GM13976 (cell line): ENCODE measurements at regions not wholly inside any gene's neighbourhood (a gene's known extent, or its start where the extent isn't known, plus 50 kb on each side); places are given as distances from the start of the nearest gene placed in this dataset.

Experiments
- DNase-seq: peaks from one replicate; pipeline ENCODE4 v3.0.0; 2012; ENCODE audit warnings: low spot score
- in situ Hi-C: fragments of 300-500 bp; cut with MboI; formaldehyde crosslinking; loops from one replicate; pipeline ENCODE4 v1.12.0; 2022; ENCODE audit warnings: low sequenced_read_pairs, mixed read lengths, inconsistent platforms; ENCODE audit not compliant: unreplicated experiment
- TF ChIP-seq, protein P1 (sequence below): IDR thresholded peaks from 2 replicates; pipeline ENCODE4 v1.5.1; 2012; ENCODE audit warnings: borderline replicate concordance, mild to moderate bottlenecking; ENCODE audit not compliant: insufficient read depth; ENCODE audit errors: extremely low read depth, missing control alignments, control extremely low read depth

DNA sequence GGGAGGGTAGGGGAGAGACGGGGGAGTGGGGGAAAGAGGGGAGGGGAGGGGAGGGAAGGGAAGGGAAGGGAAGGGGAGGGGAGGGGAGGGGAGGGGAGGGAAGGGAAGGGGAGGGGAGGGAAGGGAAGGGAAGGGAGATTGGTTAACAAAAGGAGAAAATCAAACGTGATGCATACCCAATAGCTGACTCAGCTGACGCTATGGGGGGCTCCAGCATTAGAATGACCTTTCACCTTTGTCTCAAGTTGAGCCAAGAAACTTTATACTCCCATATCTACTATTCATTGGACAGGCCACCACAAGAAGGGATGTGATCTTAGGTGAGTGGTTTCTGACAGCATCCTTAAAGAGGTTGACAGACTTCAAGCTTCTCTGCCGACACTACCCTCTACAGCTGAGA lies 432.8 kb upstream of the CDH5 start:
- in situ Hi-C loops: no loop called here
- TF ChIP-seq, protein P1, sequence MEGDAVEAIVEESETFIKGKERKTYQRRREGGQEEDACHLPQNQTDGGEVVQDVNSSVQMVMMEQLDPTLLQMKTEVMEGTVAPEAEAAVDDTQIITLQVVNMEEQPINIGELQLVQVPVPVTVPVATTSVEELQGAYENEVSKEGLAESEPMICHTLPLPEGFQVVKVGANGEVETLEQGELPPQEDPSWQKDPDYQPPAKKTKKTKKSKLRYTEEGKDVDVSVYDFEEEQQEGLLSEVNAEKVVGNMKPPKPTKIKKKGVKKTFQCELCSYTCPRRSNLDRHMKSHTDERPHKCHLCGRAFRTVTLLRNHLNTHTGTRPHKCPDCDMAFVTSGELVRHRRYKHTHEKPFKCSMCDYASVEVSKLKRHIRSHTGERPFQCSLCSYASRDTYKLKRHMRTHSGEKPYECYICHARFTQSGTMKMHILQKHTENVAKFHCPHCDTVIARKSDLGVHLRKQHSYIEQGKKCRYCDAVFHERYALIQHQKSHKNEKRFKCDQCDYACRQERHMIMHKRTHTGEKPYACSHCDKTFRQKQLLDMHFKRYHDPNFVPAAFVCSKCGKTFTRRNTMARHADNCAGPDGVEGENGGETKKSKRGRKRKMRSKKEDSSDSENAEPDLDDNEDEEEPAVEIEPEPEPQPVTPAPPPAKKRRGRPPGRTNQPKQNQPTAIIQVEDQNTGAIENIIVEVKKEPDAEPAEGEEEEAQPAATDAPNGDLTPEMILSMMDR: no peak
- no peak for DNase-seq

DNA sequence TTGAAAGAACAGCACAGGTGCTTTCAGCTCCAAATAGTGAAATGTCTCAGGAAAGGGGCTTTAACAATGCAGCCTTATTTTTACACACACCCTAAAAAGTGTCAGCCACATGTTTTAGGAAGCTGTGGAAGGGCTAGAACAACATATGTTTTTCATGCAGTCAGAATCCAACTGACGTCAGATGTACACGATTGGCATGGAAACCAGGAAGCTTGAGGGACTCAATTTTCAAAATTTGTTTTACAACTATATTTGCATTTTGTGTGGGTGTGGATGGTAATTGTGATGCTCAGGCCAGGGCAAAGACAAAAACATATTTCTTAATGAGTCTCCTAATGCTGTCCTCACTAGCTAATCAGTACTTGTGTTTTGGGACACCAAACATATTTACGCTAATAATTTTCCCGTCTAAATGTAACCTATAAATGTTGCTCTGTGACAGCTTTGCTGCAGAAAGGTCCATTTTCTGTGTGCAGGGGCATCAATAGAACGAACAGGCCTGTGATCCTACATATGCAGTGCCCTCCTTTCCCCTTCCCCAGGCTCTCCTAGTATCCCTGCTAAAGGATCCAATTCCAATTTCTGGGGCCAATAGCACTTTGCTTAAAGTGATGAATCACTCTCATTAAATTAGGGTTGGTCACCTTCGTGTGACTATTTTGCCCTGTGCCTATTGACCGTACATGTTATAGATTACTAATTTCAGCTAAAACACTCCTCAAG lies 434.0 kb upstream of the CDH5 start:
- in situ Hi-C loops: no loop called here
- no peak for DNase-seq
- TF ChIP-seq, protein P1: no peak

DNA sequence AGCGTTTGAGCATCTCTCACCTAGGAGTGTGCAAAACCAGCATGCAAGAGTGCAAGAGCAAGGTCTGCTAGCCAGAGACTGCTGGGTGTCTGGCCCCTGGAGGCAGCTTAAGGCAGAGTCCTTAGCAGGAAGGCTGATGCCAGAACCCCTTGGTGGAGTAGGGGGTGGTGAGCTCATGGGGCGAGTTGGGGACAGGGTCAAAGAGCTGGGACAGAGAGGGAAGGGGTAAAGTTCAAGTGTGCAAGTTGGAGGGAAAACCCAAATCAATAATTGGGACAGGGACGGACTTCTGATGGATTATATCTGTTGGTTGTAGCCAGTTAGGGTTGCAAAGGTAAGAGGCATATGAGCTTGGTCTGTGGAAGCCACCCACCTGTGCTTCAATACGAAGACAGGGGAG lies 443.6 kb upstream of the CDH5 start:
- DNase-seq: no peak
- in situ Hi-C loops: no loop called here
- TF ChIP-seq, protein P1: no peak

DNA sequence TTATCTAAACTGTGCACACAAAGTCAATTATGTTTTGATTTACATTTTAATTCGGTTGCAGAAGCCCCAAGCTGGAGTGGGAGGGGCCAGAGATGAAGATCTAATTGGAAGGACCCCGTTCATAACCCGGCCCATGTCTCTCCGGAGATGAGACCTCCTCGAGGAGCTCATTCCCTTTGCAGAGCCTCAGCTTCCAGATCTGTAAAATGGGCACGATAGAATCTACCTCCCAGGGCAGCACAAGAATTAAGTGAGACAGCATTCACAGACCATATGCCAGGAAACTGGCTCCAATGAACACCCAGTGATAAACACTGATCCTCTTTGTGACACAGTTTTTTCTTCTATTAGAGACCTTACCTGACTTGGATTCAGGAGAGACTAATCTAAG lies 446.5 kb upstream of the CDH5 start:
- TF ChIP-seq, protein P1: no peak

DNA sequence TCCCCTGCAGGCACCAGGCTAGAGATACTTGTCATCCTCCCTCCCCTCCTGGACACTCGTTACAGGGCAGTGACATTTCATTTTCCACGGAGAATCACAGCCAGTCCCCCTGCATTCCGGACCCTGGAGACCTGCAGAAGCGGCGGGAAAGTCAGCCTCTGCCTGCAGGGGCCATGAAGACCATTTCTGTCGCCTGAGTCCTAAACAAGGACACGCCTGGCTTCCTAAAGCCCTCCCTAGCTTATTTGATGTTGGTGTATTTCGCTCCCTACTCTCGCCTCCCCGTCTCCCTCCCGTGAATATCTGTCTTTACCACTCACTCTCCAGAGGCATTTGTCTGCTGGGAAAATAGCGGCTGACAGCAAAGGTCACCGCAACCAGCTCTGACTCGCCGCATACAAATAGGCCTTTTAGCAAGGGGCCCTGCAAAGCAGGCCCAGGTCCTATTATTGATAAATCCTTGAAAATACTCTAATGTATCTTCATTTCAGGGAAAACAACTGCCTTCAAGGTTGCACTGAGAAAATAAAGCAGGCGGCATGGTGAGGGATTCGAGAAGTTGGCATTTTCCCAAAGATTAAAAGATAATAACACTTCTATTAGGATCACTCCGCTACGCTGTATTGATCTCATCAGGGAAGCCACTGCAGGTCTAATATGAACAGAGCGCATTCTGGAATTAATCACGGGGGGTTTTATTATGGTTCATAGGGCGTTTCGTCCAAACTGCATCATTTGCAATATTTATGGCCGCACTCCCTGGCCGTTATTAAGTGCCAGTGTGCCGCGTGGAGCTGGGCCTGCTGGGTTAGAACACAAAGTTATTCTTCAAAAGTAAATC lies 447.1 kb upstream of the CDH5 start:
- in situ Hi-C loops: no loop called here
- DNase-seq: no peak
- TF ChIP-seq, protein P1: no peak

More for the DNA sequence above, 446.5 kb upstream of the CDH5 start:
- DNase-seq: no peak
- in situ Hi-C loops: no loop called here

DNA sequence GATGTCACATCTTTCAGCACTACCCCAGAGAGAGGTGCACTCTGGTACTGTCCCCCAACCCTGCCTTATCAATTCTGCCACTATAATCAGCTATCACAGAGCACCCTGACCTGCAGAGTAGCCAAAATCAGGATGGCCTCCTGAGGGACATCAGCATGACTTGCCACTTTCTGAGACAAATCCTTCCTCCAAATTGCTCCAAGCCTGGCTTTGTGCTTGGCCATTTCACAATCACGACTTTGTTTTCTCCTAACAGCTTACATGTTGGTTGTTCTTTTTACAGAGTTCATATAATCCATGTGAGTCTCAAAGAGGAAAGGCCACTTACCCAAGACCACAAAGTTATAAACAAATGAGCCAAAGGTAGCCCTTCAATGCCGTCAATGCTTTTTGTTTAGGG lies 449.0 kb upstream of the CDH5 start:
- TF ChIP-seq, protein P1: no peak
- in situ Hi-C loops: no loop called here

More for the DNA sequence above, 449.0 kb upstream of the CDH5 start:
- DNase-seq: no peak
